CD4-positive, alpha-beta T cell (primary cell): ENCODE measurements at regions not wholly inside any gene's neighbourhood (a gene's known extent, or its start where the extent isn't known, plus 50 kb on each side); places are given as distances from the start of the nearest gene placed in this dataset.

Source experiments
- ATAC-seq: fragments of 200-7000 bp; cut with Tn5 transposase; one replicate; pipeline ENCODE4 v1.10.0; 2022; ENCODE audit warnings: mild to moderate bottlenecking; ENCODE audit not compliant: poor library complexity
- CTCF ChIA-PET: fragments of 350-600 bp; sonication (Branson Sonifier 250); formaldehyde crosslinking; loops from one replicate; lab custom pipeline; 2021; ENCODE audit warnings: antibody characterized with exemption, inconsistent platforms; lab: Charles Lee
- POLR2A ChIA-PET: fragments of 350-600 bp; sonication (Branson Sonifier 250); formaldehyde crosslinking; loops from one replicate; lab custom pipeline; 2021; ENCODE audit warnings: antibody characterized with exemption, inconsistent platforms; lab: Charles Lee
- DNase-seq, 14 experiments: peaks; one replicate each; pipeline ENCODE4 v3.0.0-alpha.2; 2013 to 2020; ENCODE audit warnings: mixed read lengths in 2 of 14
- H3K27ac ChIP-seq, 2 donors: one replicate each; pipeline versions ENCODE4 v1.5.1 to v1.7.0; 2013; ENCODE audit warnings: low read length in 2 of 2, low read depth in 1 of 2, mild to moderate bottlenecking in 1 of 2
- H3K27me3 ChIP-seq, 2 experiments: 1 replicate in 1 of 2; 2 replicates in 1 of 2; pipeline versions ENCODE4 v1.6.1 to v1.7.0; 2013; ENCODE audit warnings: low read length in 2 of 2, control low read depth in 1 of 2, mild to moderate bottlenecking in 1 of 2, moderate library complexity in 1 of 2; ENCODE audit not compliant: insufficient read depth in 2 of 2, control insufficient read depth in 1 of 2
- H3K36me3 ChIP-seq: one replicate; pipeline ENCODE4 v1.6.1; 2013; ENCODE audit warnings: low read length, control low read depth; ENCODE audit not compliant: insufficient read depth
- H3K4me1 ChIP-seq: one replicate; pipeline ENCODE4 v1.6.1; 2013; ENCODE audit warnings: low read length, control low read depth; ENCODE audit not compliant: insufficient read depth
- H3K4me3 ChIP-seq: one replicate; pipeline ENCODE4 v1.5.1; 2013; ENCODE audit warnings: mild to moderate bottlenecking, low read length, moderate library complexity
- H3K9me3 ChIP-seq, 2 experiments: 1 replicate in 1 of 2; 2 replicates in 1 of 2; pipeline versions ENCODE4 v1.6.1 to v1.7.0; 2013; ENCODE audit warnings: low read length in 2 of 2, mild to moderate bottlenecking in 2 of 2, control low read depth in 1 of 2, moderate library complexity in 1 of 2; ENCODE audit not compliant: control insufficient read depth in 1 of 2, insufficient read depth in 1 of 2
- H3K27ac Mint-ChIP-seq: one replicate; pipeline ENCODE4 v1.8.0; 2020; ENCODE audit warnings: mixed read lengths
- H3K27me3 Mint-ChIP-seq: one replicate; pipeline ENCODE4 v1.8.0; 2021; ENCODE audit warnings: mixed read lengths
- H3K36me3 Mint-ChIP-seq: one replicate; pipeline ENCODE4 v1.8.0; 2021; ENCODE audit warnings: low read depth, mixed read lengths
- H3K4me1 Mint-ChIP-seq: one replicate; pipeline ENCODE4 v1.8.0; 2021; ENCODE audit warnings: low read depth, mixed read lengths
- H3K4me3 Mint-ChIP-seq: one replicate; pipeline ENCODE4 v1.8.0; 2020; ENCODE audit warnings: mild to moderate bottlenecking, mixed read lengths
- H3K9me3 Mint-ChIP-seq: one replicate; pipeline ENCODE4 v1.8.0; 2020; ENCODE audit warnings: mixed read lengths
- CTCF ChIP-seq: fragments of 200-600 bp; IDR thresholded peaks from one replicate; pipeline ENCODE4 v1.8.0; 2022; ENCODE audit warnings: antibody characterized with exemption, mild to moderate bottlenecking
- intact Hi-C, 2 experiments: fragments of 100-400 bp; cut with DNase I in 1 of 2; cut with micrococcal nuclease in 1 of 2; formaldehyde crosslinking; loops; one replicate each; pipeline versions ENCODE4 v1.15.1 to v1.9.0; 2023 to 2025; cut with DNase I, micrococcal nuclease

DNA sequence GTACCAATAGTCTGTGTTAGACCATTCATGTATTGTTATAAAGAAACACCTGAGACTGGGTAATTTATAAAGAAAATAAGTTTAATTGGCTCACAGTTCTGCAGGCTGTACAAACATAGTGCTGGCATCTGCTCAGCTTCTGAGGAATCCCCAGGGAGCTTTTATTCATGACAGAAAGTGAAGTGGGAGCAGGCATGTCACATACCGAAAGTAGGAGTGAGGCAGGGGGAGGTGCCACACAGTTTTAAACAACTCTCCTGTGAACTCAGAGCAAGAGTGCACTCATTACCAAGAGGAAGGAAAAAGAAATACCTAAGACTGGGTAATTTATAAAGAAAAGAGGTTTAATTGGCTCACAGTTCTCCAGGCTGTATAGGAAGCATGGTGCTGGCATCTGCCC, 591.2 kb downstream of the PPP4R3C start:
- Mint-ChIP-seq H3K36me3 (no peaks in the 10 kb centered on the region), H3K4me3 (no peak overlapping the region), H3K27ac (no peak overlapping the region), H3K9me3 (no peaks in the 10 kb centered on the region), H3K4me1 (no peaks in the 10 kb centered on the region), H3K27me3 (no peaks in the 10 kb centered on the region)
- Histone ChIP-seq H3K27ac (no peak overlapping the region), H3K4me3 (no peak overlapping the region), H3K4me1 (no peaks in the 10 kb centered on the region), H3K36me3 (no peaks in the 10 kb centered on the region), H3K9me3 (no peaks in the 10 kb centered on the region), H3K27me3 (no peaks in the 10 kb centered on the region)
- DNase-seq: no peak
- ChIA-PET CTCF (no interaction called here), POLR2A (no interaction called here)
- TF ChIP-seq CTCF: no peak
- no peak for ATAC-seq
- intact Hi-C loops: no loop called here

GRCh38 chrX:26851981-26852380, 611.2 kb downstream of the PPP4R3C start:
- Mint-ChIP-seq H3K9me3 (peaks cover 2% of the 10 kb centered on the region), H3K4me3 (no peak overlapping the region), H3K36me3 (no peaks in the 10 kb centered on the region), H3K27me3 (no peaks in the 10 kb centered on the region), H3K27ac (no peak overlapping the region), H3K4me1 (no peaks in the 10 kb centered on the region)
- Histone ChIP-seq H3K36me3 (no peaks in the 10 kb centered on the region), H3K9me3 (no peaks in the 10 kb centered on the region), H3K27ac (no peak overlapping the region), H3K27me3 (no peaks in the 10 kb centered on the region), H3K4me1 (no peaks in the 10 kb centered on the region), H3K4me3 (no peak overlapping the region)
- no peak for ATAC-seq
- intact Hi-C loops: no loop called here
- CTCF ChIA-PET: no interaction called here
- no peak for DNase-seq
- POLR2A ChIA-PET: no interaction called here
- TF ChIP-seq CTCF: no peak

GRCh38 chrX:26848511-26848910, 614.6 kb downstream of the PPP4R3C start:
- no peak for ATAC-seq
- no peaks in the 10 kb centered on the region for H3K27me3 Mint-ChIP-seq
- H3K27ac ChIP-seq: no peak overlapping the region
- POLR2A ChIA-PET: no interaction called here
- no peaks in the 10 kb centered on the region for H3K36me3 ChIP-seq
- peaks cover 2% of the 10 kb centered on the region for H3K9me3 Mint-ChIP-seq
- no peak overlapping the region for H3K27ac Mint-ChIP-seq
- no peaks in the 10 kb centered on the region for H3K4me1 ChIP-seq
- H3K4me1 Mint-ChIP-seq: no peaks in the 10 kb centered on the region
- no peaks in the 10 kb centered on the region for H3K9me3 ChIP-seq
- H3K4me3 ChIP-seq: no peak overlapping the region
- DNase-seq: no peak
- H3K27me3 ChIP-seq: no peaks in the 10 kb centered on the region
- no peak overlapping the region for H3K4me3 Mint-ChIP-seq
- intact Hi-C loops: no loop called here
- no peaks in the 10 kb centered on the region for H3K36me3 Mint-ChIP-seq
- TF ChIP-seq CTCF: no peak
- CTCF ChIA-PET: no interaction called here
